GM23338 (cell line): ENCODE measurements at regions not wholly inside any gene's neighbourhood (a gene's known extent, or its start where the extent isn't known, plus 50 kb on each side); places are given as distances from the start of the nearest gene placed in this dataset.

ENCODE experiments used
- CREB1 ChIP-seq: fragments of 250-450 bp; sonication (Bioruptor Pico); IDR thresholded peaks from 2 replicates; pipeline ENCODE4 v1.5.0; 2020; ENCODE audit warnings: low read depth, mild to moderate bottlenecking, moderate library complexity
- ETS1 ChIP-seq: IDR thresholded peaks from 2 replicates; pipeline ENCODE4 v1.6.1; 2016; ENCODE audit warnings: antibody characterized with exemption
- EZH2 ChIP-seq: fragments of 200-600 bp; sonication (generic); IDR thresholded peaks from one replicate; pipeline ENCODE4 v1.8.0; 2017; ENCODE audit warnings: antibody characterized with exemption, mild to moderate bottlenecking, low read depth; ENCODE audit not compliant: unreplicated experiment
- EZH2phosphoT487 ChIP-seq: fragments of 200-600 bp; sonication (generic); IDR thresholded peaks from one replicate; pipeline ENCODE4 v1.8.1; 2018; ENCODE audit warnings: antibody characterized with exemption; ENCODE audit not compliant: unreplicated experiment
- JUNB ChIP-seq: IDR thresholded peaks from one replicate; pipeline ENCODE4 v1.6.1; 2016; ENCODE audit warnings: antibody characterized with exemption; ENCODE audit not compliant: unreplicated experiment
- POLR2AphosphoS5 ChIP-seq: IDR thresholded peaks from 2 replicates; pipeline ENCODE4 v1.6.1; 2016; ENCODE audit warnings: antibody characterized with exemption, low read depth
- REST ChIP-seq: IDR thresholded peaks from one replicate; pipeline ENCODE4 v1.6.1; 2018; ENCODE audit warnings: antibody characterized with exemption; ENCODE audit not compliant: unreplicated experiment
- ZNF114 ChIP-seq: fragments of 250-450 bp; sonication (Bioruptor Pico); IDR thresholded peaks from 2 replicates; pipeline ENCODE4 v1.5.0; 2020; ENCODE audit warnings: mild to moderate bottlenecking, moderate library complexity
- ZNF331 ChIP-seq: fragments of 250-450 bp; sonication (Bioruptor Pico); IDR thresholded peaks from 2 replicates; pipeline ENCODE4 v1.5.0; 2020; ENCODE audit warnings: low read depth, mild to moderate bottlenecking, moderate library complexity
- ZNF462 ChIP-seq: fragments of 250-450 bp; sonication (Bioruptor Pico); IDR thresholded peaks from 2 replicates; pipeline ENCODE4 v1.5.0; 2020; ENCODE audit warnings: mild to moderate bottlenecking, moderate library complexity
- TF ChIP-seq, protein P1 (sequence below), 2 experiments: fragments of 200-600 bp in 1 of 2; sonication (generic) in 1 of 2; conservative IDR thresholded peaks; 2 replicates each; pipeline versions ENCODE4 v1.5.1 to v1.6.1; 2016 to 2017; ENCODE audit warnings: antibody characterized with exemption in 2 of 2, low read depth in 2 of 2, mild to moderate bottlenecking in 2 of 2, moderate library complexity in 1 of 2

- TF ChIP-seq, protein P1, sequence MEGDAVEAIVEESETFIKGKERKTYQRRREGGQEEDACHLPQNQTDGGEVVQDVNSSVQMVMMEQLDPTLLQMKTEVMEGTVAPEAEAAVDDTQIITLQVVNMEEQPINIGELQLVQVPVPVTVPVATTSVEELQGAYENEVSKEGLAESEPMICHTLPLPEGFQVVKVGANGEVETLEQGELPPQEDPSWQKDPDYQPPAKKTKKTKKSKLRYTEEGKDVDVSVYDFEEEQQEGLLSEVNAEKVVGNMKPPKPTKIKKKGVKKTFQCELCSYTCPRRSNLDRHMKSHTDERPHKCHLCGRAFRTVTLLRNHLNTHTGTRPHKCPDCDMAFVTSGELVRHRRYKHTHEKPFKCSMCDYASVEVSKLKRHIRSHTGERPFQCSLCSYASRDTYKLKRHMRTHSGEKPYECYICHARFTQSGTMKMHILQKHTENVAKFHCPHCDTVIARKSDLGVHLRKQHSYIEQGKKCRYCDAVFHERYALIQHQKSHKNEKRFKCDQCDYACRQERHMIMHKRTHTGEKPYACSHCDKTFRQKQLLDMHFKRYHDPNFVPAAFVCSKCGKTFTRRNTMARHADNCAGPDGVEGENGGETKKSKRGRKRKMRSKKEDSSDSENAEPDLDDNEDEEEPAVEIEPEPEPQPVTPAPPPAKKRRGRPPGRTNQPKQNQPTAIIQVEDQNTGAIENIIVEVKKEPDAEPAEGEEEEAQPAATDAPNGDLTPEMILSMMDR (conservative IDR thresholded peaks at IDR 0.05; ENCODE audit: low read depth in 2 of 2), result no peak
- TF ChIP-seq EZH2phosphoT487, result no peak
- TF ChIP-seq REST, result no peak
- no peak for TF ChIP-seq ETS1
- no peak for TF ChIP-seq EZH2
- TF ChIP-seq CREB1 (CRISPR knock-in tag), result no peak
- TF ChIP-seq ZNF114, result no peak
- no peak for TF ChIP-seq POLR2AphosphoS5
- TF ChIP-seq JUNB, result no peak
- no peak for TF ChIP-seq ZNF462 (CRISPR knock-in tag)
- TF ChIP-seq ZNF331 (CRISPR knock-in tag), result no peak
These were observed 68.7 kb upstream of the ATP10A start for GRCh38 chr15:25931851-25932250.
